VCaP (cell line): ENCODE measurements at regions not wholly inside any gene's neighbourhood (a gene's known extent, or its start where the extent isn't known, plus 50 kb on each side); places are given as distances from the start of the nearest gene placed in this dataset.

Experiments used
- H3K27ac ChIP-seq: fragments of 450-650 bp; 2 replicates; pipeline ENCODE4 v1.5.1; 2017
- CTCF ChIP-seq: fragments of 450-650 bp; conservative IDR thresholded peaks from 2 replicates; pipeline ENCODE4 v1.5.1; 2017; ENCODE audit warnings: mild to moderate bottlenecking, moderate library complexity

DNA sequence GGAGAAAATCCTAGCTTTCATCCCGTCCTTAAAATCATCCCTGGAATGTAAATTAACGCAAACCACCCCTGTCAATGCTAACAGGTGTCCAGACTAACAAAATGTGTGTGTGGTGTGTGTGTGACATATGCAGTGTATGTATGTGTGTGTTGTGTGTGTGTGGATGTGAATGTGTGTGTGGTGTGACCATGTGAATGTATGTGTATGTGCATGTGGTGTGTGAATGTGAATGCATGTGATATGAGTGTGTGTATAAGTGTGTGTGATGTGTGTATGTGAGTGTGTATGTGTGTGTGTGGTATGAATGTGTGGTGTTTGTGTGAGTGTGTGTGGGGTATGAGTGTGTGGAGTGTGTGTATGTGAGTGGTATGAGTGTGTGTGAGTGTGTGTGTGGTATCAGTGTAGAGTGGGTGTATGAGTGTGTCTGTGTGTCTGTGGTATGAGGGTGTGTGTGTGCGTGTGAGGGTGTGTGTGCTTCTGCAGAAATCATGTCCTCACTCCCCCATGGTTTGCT is 190.8 kb downstream of the TEX29 start:
- no peak overlapping the region for H3K27ac ChIP-seq
- TF ChIP-seq CTCF, result no peak

GRCh38 chr13:111511805-111512504 is 191.5 kb downstream of the TEX29 start:
- no peak for TF ChIP-seq CTCF
- no peak overlapping the region for H3K27ac ChIP-seq

DNA sequence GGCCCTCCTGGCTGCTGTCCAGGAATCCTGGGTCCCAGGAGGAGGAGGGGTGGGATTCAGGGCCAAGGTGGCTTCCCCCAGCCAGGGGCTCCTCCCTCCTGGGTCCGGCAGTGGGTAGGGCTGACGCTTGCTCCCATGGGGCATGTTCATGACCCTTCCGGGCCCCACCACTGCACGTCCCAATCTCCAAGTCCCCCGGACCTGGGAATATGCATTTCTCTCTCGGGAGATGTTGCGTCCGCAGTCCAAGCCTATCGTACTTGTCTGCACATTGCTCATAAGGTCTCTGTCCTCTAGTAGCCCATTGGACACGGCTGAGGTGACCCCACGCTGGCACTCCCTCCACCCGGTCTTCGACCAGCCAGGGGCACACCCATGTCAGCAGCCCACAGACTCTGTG is 192.3 kb downstream of the TEX29 start:
- no peak overlapping the region for H3K27ac ChIP-seq
- TF ChIP-seq CTCF, result no peak

DNA sequence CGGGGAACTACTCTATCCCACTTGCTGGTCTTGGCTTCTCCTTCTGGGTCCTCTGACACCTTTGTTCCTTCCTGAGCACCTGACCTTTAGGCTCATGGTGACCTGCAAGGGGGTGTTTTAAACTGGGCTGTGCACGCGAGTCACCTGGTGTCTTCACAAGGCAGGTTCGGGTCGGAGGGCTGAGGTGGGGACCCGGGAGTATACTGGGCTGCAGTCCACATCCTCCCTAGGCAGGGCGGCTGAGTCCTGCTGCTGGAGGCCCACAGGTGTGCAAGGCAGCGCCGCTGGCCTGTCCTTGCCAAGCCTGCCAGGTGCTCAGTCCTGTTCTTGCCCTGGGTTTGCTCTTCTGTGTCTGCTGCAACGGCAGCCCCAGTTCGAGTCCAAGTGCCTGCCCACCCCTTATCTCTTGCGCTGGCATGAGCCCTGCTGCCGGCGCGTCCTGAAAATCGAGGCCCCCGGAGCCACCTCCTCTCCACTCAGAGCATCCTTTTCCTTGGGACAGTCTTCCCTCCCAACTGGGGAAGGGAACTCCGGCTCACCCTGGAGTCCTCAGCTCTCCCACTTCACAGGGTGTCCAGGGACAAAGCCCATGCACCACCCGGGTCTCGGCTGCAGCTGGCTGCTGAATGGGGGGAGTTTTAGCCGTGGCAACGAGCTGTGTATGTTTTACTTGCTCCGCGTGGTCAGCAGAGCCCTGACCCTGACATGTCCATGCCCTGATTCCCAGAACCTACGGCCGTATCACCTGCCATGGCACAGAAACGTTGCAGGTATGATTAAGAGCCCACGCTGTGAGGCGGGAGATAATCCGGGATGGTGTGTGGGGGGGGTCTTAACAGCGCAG is 193.5 kb downstream of the TEX29 start:
- no peak overlapping the region for H3K27ac ChIP-seq
- no peak for TF ChIP-seq CTCF

DNA sequence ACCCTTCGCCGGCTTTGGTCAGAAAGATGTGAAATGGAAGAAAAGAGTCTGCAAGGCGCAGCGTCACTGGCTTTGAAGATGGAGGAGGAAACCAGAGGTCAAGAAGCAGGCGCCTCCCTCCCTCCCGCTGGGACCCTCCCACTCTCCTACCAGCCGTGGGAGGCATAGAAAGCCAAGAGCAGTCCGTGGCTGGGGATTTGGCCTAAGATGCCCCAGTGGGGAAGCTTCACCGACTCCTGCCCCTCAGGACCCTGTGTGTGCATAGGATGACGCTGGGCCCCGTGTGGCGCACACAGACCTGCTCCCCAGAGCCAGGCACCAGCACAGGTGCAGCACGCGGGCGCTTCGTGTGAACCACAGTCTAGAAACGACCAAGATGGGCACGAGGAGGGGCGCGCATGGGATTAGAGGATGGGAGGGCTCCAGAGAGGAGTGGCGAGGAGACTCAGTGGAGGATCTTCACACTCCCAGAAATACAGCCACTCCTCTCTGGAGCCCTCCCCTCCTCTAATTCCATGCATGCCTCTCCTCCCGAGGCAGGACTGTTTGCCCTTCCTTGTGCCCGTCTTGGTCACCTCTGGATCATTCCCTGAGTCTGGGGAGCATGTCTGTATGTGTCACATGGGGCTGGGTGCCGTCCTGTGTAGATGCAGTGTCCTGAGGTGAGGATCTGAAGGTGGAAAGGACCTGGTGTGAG is 194.3 kb downstream of the TEX29 start:
- no peak overlapping the region for H3K27ac ChIP-seq
- no peak for TF ChIP-seq CTCF

DNA sequence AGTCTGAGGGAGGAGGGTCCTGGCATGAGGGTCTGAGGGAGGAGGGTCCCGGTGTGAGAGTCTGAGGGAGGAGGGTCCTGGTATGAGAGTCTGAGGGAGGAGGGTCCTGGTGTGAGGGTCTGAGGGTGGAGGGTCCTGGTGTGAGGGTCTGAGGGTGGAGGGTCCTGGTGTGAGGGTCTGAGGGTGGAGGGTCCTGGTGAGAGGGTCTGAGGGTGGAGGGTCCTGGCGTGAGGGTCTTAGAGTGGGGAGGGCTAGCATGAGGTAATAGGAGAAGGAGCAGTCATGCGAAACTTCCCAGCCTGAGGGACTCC is 194.8 kb downstream of the TEX29 start:
- TF ChIP-seq CTCF, result no peak
- H3K27ac ChIP-seq, result no peak overlapping the region

DNA sequence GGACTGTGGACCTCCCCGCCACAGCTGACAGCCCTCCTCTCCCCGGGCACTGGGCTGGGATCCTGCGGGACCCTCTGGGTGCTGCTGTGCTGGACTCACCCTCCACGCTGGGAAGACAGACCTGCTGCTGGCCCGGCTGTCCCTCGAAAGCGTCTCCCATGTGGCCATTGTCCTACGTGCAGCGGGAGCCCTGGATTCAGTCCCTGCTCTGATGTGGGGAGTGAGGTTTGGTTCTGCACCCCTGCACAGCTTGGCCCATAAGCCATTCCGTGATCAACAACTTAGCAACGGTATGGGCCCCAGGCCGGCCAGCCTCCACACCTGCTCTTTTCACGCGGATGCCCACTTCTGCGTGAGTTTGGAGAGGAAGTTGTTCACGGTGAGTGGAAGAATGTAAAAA is 195.2 kb downstream of the TEX29 start:
- TF ChIP-seq CTCF, result no peak

More for the DNA sequence above, 195.2 kb downstream of the TEX29 start:
- H3K27ac ChIP-seq, result no peak overlapping the region
